HEK293 (cell line): ENCODE measurements at regions not wholly inside any gene's neighbourhood (a gene's known extent, or its start where the extent isn't known, plus 50 kb on each side); places are given as distances from the start of the nearest gene placed in this dataset.

Source experiments
- MYNN ChIP-seq: fragments of 450-650 bp; formaldehyde crosslinking; IDR thresholded peaks from 2 replicates; pipeline ENCODE4 v1.5.1; 2016; ENCODE audit warnings: missing biosample characterization, missing genetic modification characterization, borderline replicate concordance
- ZNF138 ChIP-seq: fragments of 450-650 bp; formaldehyde crosslinking; IDR thresholded peaks from 2 replicates; pipeline ENCODE4 v1.5.1; 2016; ENCODE audit warnings: missing biosample characterization, missing genetic modification characterization, borderline replicate concordance
- ZNF792 ChIP-seq: fragments of 450-650 bp; formaldehyde crosslinking; IDR thresholded peaks from 2 replicates; pipeline ENCODE4 v1.5.1; 2016; ENCODE audit warnings: missing biosample characterization, missing genetic modification characterization
- TF ChIP-seq, protein P1 (sequence below): fragments of 450-650 bp; formaldehyde crosslinking; optimal IDR thresholded peaks from 2 replicates; pipeline ENCODE3; 2016; ENCODE audit warnings: missing biosample characterization, mild to moderate bottlenecking, missing genetic modification characterization
- TF ChIP-seq, protein P2 (sequence below): fragments of 450-650 bp; formaldehyde crosslinking; IDR thresholded peaks from 2 replicates; pipeline ENCODE4 v1.5.1; 2016; ENCODE audit warnings: missing biosample characterization, missing genetic modification characterization

DNA sequence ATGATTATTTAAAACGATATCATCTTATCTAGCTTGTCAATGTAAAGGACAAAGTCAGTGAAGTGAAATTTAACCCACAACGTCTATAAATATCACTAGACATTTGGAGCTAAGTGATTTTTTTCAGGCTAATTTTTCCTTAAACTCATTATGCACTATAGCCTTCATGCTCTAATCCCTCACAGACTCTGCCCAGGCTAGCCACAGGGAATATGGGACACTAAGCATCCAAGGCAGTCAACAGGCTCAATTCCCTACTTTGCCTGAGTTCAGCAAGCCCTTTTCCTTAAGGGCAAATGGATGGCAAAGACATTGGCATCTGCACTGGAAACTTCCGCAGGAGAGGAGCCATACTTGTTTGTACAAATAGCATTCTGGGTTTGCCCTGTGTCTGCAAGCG, 577.0 kb downstream of the LMO4 start:
- TF ChIP-seq MYNN (no peak), ZNF792 (tag by site-specific recombination) (no peak), ZNF138 (no peak)
- TF ChIP-seq, protein P1, sequence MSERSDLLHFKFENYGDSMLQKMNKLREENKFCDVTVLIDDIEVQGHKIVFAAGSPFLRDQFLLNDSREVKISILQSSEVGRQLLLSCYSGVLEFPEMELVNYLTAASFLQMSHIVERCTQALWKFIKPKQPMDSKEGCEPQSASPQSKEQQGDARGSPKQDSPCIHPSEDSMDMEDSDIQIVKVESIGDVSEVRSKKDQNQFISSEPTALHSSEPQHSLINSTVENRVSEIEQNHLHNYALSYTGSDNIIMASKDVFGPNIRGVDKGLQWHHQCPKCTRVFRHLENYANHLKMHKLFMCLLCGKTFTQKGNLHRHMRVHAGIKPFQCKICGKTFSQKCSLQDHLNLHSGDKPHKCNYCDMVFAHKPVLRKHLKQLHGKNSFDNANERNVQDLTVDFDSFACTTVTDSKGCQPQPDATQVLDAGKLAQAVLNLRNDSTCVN, result no peak
- TF ChIP-seq, protein P2, sequence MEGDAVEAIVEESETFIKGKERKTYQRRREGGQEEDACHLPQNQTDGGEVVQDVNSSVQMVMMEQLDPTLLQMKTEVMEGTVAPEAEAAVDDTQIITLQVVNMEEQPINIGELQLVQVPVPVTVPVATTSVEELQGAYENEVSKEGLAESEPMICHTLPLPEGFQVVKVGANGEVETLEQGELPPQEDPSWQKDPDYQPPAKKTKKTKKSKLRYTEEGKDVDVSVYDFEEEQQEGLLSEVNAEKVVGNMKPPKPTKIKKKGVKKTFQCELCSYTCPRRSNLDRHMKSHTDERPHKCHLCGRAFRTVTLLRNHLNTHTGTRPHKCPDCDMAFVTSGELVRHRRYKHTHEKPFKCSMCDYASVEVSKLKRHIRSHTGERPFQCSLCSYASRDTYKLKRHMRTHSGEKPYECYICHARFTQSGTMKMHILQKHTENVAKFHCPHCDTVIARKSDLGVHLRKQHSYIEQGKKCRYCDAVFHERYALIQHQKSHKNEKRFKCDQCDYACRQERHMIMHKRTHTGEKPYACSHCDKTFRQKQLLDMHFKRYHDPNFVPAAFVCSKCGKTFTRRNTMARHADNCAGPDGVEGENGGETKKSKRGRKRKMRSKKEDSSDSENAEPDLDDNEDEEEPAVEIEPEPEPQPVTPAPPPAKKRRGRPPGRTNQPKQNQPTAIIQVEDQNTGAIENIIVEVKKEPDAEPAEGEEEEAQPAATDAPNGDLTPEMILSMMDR (tag by site-specific recombination), result no peak
